ENCODE measurements at regions not wholly inside any gene's neighbourhood (a gene's known extent, or its start where the extent isn't known, plus 50 kb on each side); places are given as distances from the start of the nearest gene placed in this dataset.

- TF ChIP-seq CTCF (IDR thresholded peaks at IDR 0.05; ENCODE audit: low read depth, low read length, poor library complexity, severe bottlenecking) = no peak
- no peak for TF ChIP-seq EZH2phosphoT487 (IDR thresholded peaks at IDR 0.05; ENCODE audit: borderline replicate concordance, low read length)
These were observed 372.3 kb downstream of the NPIPA8 start for GRCh38 chr16:17964196-17964595.
